ENCODE measurements at regions not wholly inside any gene's neighbourhood (a gene's known extent, or its start where the extent isn't known, plus 50 kb on each side); places are given as distances from the start of the nearest gene placed in this dataset.

- ATAC-seq (ENCODE audit: low read depth) (no peak), DNase-seq (no peak)
- H3K4me1 Mint-ChIP-seq: no peaks in the 10 kb centered on the region
- POLR2A ChIA-PET: no interaction called here
- H3K27ac Mint-ChIP-seq: no peak overlapping the region
- CTCF ChIA-PET: no interaction called here
- no peak overlapping the region for H3K4me3 Mint-ChIP-seq
- H3K9me3 Mint-ChIP-seq: no peaks in the 10 kb centered on the region
- H3K27me3 Mint-ChIP-seq: no peaks in the 10 kb centered on the region
- no peak for TF ChIP-seq CTCF (IDR thresholded peaks at IDR 0.05)
- intact Hi-C loops (cut with micrococcal nuclease): no loop called here
- no peaks in the 10 kb centered on the region for H3K36me3 Mint-ChIP-seq (ENCODE audit: low read depth)
These were observed 1219.0 kb upstream of the ADGRL4 start for GRCh38 chr1:80225510-80225909.

- DNase-seq (no peak), ATAC-seq (ENCODE audit: low read depth) (no peak)
- H3K36me3 Mint-ChIP-seq (ENCODE audit: low read depth): no peaks in the 10 kb centered on the region
- no peak overlapping the region for H3K27ac Mint-ChIP-seq
- no peaks in the 10 kb centered on the region for H3K9me3 Mint-ChIP-seq
- H3K4me1 Mint-ChIP-seq: no peaks in the 10 kb centered on the region
- TF ChIP-seq CTCF (IDR thresholded peaks at IDR 0.05): no peak
- intact Hi-C loops (cut with micrococcal nuclease): no loop called here
- ChIA-PET POLR2A (no interaction called here), CTCF (no interaction called here)
- no peaks in the 10 kb centered on the region for H3K27me3 Mint-ChIP-seq
- no peak overlapping the region for H3K4me3 Mint-ChIP-seq
These were observed 1214.8 kb upstream of the ADGRL4 start for GRCh38 chr1:80221319-80221718.

- H3K4me1 Mint-ChIP-seq: no peaks in the 10 kb centered on the region
- ATAC-seq (ENCODE audit: low read depth) (no peak), DNase-seq (no peak)
- H3K27ac Mint-ChIP-seq: no peak overlapping the region
- no peaks in the 10 kb centered on the region for H3K9me3 Mint-ChIP-seq
- H3K36me3 Mint-ChIP-seq (ENCODE audit: low read depth): no peaks in the 10 kb centered on the region
- POLR2A ChIA-PET: no interaction called here
- H3K4me3 Mint-ChIP-seq: no peak overlapping the region
- no peak for TF ChIP-seq CTCF (IDR thresholded peaks at IDR 0.05)
- no peaks in the 10 kb centered on the region for H3K27me3 Mint-ChIP-seq
- intact Hi-C loops (cut with micrococcal nuclease): no loop called here
- CTCF ChIA-PET: no interaction called here
These were observed 1211.6 kb upstream of the ADGRL4 start for GRCh38 chr1:80218112-80218511.

- TF ChIP-seq CTCF (IDR thresholded peaks at IDR 0.05): no peak
- POLR2A ChIA-PET: no interaction called here
These were observed 1211.0 kb upstream of the ADGRL4 start for GRCh38 chr1:80217377-80217986.

GRCh38 chr1:80214888-80215540 is 1208.5 kb upstream of the ADGRL4 start:
- TF ChIP-seq CTCF (IDR thresholded peaks at IDR 0.05): no peak
- no peaks in the 10 kb centered on the region for H3K27me3 Mint-ChIP-seq
- DNase-seq: no peak
- CTCF ChIA-PET: no interaction called here
- H3K36me3 Mint-ChIP-seq (ENCODE audit: low read depth): no peaks in the 10 kb centered on the region
- POLR2A ChIA-PET: no interaction called here
- intact Hi-C loops (cut with micrococcal nuclease): no loop called here
- H3K9me3 Mint-ChIP-seq: no peaks in the 10 kb centered on the region
- no peaks in the 10 kb centered on the region for H3K4me1 Mint-ChIP-seq
- no peak for ATAC-seq (ENCODE audit: low read depth)
- no peak overlapping the region for H3K27ac Mint-ChIP-seq
- H3K4me3 Mint-ChIP-seq: no peak overlapping the region

More at GRCh38 chr1:80217377-80217986, 1211.0 kb upstream of the ADGRL4 start:
- H3K27me3 Mint-ChIP-seq: no peaks in the 10 kb centered on the region
- H3K36me3 Mint-ChIP-seq (ENCODE audit: low read depth): no peaks in the 10 kb centered on the region
- intact Hi-C loops (cut with micrococcal nuclease): no loop called here
- no peak for DNase-seq
- H3K9me3 Mint-ChIP-seq: no peaks in the 10 kb centered on the region
- H3K27ac Mint-ChIP-seq: no peak overlapping the region
- no peak for ATAC-seq (ENCODE audit: low read depth)
- H3K4me1 Mint-ChIP-seq: no peaks in the 10 kb centered on the region
- CTCF ChIA-PET: interaction anchor here (0.5 kb wide), 1 partner anchor 14 kb away, joined by 3 read pairs; no protein-coding TSS in a partner anchor
- H3K4me3 Mint-ChIP-seq: no peak overlapping the region
